ENCODE measurements at regions not wholly inside any gene's neighbourhood (a gene's known extent, or its start where the extent isn't known, plus 50 kb on each side); places are given as distances from the start of the nearest gene placed in this dataset.

DNA sequence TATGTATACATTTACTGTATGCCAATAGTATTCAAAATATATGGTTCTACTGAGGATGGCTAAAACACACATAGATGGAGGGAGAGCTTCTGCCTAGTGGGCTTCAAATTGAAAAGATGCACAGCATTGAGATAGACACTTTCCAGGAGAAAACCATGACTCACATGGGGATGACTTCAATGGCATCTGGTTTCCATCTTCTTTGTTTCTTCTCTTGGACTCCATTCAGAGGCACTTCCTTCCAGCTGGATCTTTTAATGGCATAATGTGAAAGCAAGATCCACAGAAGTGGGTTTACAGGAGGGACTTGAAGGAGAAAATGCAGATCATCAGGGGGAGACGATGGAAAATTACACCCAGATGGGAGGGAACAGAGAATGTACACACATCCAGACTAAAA, 84.9 kb downstream of the ZNF365 start:
- no peaks in the 10 kb centered on the region for H3K27me3 ChIP-seq
- no peak overlapping the region for H3K4me3 ChIP-seq
- peaks cover 24% of the 10 kb centered on the region for H3K4me1 ChIP-seq
- no peak overlapping the region for H3K27ac ChIP-seq
- H3K9me3 ChIP-seq = no peaks in the 10 kb centered on the region
- TF ChIP-seq, protein P1, sequence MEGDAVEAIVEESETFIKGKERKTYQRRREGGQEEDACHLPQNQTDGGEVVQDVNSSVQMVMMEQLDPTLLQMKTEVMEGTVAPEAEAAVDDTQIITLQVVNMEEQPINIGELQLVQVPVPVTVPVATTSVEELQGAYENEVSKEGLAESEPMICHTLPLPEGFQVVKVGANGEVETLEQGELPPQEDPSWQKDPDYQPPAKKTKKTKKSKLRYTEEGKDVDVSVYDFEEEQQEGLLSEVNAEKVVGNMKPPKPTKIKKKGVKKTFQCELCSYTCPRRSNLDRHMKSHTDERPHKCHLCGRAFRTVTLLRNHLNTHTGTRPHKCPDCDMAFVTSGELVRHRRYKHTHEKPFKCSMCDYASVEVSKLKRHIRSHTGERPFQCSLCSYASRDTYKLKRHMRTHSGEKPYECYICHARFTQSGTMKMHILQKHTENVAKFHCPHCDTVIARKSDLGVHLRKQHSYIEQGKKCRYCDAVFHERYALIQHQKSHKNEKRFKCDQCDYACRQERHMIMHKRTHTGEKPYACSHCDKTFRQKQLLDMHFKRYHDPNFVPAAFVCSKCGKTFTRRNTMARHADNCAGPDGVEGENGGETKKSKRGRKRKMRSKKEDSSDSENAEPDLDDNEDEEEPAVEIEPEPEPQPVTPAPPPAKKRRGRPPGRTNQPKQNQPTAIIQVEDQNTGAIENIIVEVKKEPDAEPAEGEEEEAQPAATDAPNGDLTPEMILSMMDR (IDR thresholded peaks at IDR 0.05) = no peak
- ATAC-seq (no peak), DNase-seq (no peak)
- no peaks in the 10 kb centered on the region for H3K36me3 ChIP-seq
- intact Hi-C loops (cut with DNase I) = no loop called here

DNA sequence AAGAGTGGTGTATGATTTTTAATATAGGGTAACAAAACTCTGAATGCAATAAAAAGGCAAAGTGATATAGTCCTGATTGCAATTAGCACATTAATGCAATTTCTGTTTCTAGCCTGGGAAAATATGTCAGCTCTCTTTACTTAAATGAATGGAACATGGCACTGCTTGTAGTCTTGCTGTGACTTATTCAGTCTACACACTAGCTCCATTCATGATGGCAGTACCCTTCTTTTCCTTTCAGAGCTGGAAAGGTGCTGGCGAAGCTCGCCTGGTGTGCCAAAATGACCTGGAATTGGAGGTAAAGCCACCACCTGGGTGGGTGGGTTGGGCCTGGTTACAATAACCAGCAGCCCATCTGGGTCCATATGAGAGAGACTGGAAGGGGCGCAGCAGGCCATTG, 85.3 kb downstream of the ZNF365 start:
- H3K36me3 ChIP-seq = no peaks in the 10 kb centered on the region
- H3K27me3 ChIP-seq = no peaks in the 10 kb centered on the region
- no peaks in the 10 kb centered on the region for H3K9me3 ChIP-seq
- DNase-seq (no peak), ATAC-seq (no peak)
- H3K4me1 ChIP-seq = peaks cover 20% of the 10 kb centered on the region
- TF ChIP-seq, protein P1 (IDR thresholded peaks at IDR 0.05) = no peak
- no peak overlapping the region for H3K4me3 ChIP-seq
- intact Hi-C loops (cut with DNase I) = no loop called here
- H3K27ac ChIP-seq = no peak overlapping the region

DNA sequence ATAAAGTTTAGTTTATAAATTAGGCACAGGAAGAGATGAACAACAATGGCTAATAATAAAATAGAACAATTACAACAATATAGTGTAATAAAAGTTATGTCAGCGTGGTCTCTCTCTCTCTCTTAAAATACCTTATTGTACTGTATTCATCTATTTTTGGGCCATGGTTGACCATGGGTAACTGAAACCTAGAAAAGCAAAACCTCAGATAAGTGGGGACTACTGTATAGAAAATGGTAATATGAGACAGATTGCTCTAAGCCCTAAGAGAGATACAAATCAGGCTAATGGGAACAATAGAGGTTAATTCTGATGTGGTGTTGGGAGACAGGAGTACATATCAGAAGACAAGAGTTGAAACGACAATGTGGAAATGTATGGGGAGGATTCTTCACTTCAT, 86.2 kb downstream of the ZNF365 start:
- no peak overlapping the region for H3K27ac ChIP-seq
- no peaks in the 10 kb centered on the region for H3K36me3 ChIP-seq
- no peak for DNase-seq
- ATAC-seq = no peak
- no peaks in the 10 kb centered on the region for H3K27me3 ChIP-seq
- H3K9me3 ChIP-seq = no peaks in the 10 kb centered on the region
- intact Hi-C loops (cut with DNase I) = no loop called here
- TF ChIP-seq, protein P1 (IDR thresholded peaks at IDR 0.05) = no peak
- no peak overlapping the region for H3K4me3 ChIP-seq
- H3K4me1 ChIP-seq = peaks cover 11% of the 10 kb centered on the region

DNA sequence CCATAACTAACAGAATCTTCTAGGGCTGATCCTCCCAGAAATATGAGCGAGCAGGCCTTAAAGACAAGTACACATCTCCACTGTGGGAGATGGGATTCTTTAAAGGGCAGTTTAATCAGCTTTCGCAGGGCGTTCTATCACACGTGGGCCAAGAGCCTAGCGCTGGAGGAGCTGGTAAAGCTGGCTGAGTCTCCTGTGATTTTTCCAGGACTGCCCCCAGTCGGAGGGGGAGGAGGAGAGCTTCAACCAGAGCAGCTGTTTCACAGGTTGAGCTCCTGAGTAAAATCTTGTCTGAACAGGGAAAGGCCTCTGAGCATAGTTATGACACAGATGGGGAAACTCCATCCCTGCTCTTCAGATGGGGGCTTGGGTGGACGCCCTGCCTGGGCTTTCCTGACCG, 87.0 kb downstream of the ZNF365 start:
- no peaks in the 10 kb centered on the region for H3K27me3 ChIP-seq
- no peaks in the 10 kb centered on the region for H3K36me3 ChIP-seq
- TF ChIP-seq, protein P1 (IDR thresholded peaks at IDR 0.05) = no peak
- ATAC-seq = no peak
- DNase-seq = no peak
- no peak overlapping the region for H3K27ac ChIP-seq
- peaks cover 7% of the 10 kb centered on the region for H3K4me1 ChIP-seq
- H3K4me3 ChIP-seq = no peak overlapping the region
- intact Hi-C loops (cut with DNase I) = no loop called here
- no peaks in the 10 kb centered on the region for H3K9me3 ChIP-seq

DNA sequence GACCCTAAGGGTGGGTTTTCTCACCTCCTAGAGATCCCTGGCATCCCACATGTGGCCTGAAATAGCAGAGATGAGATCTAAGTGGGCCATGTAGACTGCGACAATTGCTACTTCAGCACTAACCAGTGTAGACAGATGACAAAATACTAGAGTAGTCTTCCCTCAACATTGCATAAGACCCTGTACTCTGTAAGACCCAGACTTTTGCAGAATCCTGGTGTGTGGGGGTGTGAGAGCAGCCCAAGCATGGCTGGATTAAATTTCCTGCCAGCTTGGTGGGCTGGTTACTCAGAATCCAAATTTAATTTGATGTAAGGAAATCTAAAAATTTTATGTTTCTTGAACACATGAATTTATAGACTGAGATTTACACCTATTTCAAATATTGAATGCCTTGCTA, 88.3 kb downstream of the ZNF365 start:
- intact Hi-C loops (cut with DNase I) = no loop called here
- DNase-seq (no peak), ATAC-seq (peak; percentile 61)
- no peaks in the 10 kb centered on the region for H3K36me3 ChIP-seq
- H3K4me3 ChIP-seq = no peak overlapping the region
- no peak overlapping the region for H3K27ac ChIP-seq
- TF ChIP-seq, protein P1 (IDR thresholded peaks at IDR 0.05) = no peak
- peaks cover 7% of the 10 kb centered on the region for H3K4me1 ChIP-seq
- H3K27me3 ChIP-seq = no peaks in the 10 kb centered on the region
- H3K9me3 ChIP-seq = no peaks in the 10 kb centered on the region

DNA sequence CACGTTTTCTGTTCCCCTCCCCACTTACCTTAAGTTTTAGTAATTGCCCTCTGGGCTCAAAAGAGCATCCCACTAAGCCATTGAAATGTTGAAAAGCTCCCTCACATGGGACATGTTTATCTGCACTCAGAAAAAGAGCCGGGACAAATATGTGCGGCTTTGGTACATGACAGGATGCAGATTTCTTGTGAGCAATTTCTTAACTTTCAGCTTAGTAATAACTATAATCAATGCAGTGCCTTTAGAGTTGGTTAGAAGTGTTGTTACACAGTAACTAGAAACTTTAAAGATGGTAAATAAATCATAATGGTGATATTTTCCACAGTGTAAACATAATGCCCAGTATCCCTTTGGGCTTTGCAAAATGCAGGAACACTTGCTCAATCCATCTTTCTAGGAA, 89.2 kb downstream of the ZNF365 start:
- DNase-seq (no peak), ATAC-seq (no peak)
- Histone ChIP-seq H3K27me3 (no peaks in the 10 kb centered on the region), H3K9me3 (no peaks in the 10 kb centered on the region), H3K4me3 (no peak overlapping the region), H3K4me1 (peaks cover 7% of the 10 kb centered on the region), H3K27ac (no peak overlapping the region), H3K36me3 (no peaks in the 10 kb centered on the region)
- TF ChIP-seq, protein P1 (IDR thresholded peaks at IDR 0.05) = no peak
- intact Hi-C loops (cut with DNase I) = no loop called here
